ENCODE measurements at regions not wholly inside any gene's neighbourhood (a gene's known extent, or its start where the extent isn't known, plus 50 kb on each side); places are given as distances from the start of the nearest gene placed in this dataset.

DNA sequence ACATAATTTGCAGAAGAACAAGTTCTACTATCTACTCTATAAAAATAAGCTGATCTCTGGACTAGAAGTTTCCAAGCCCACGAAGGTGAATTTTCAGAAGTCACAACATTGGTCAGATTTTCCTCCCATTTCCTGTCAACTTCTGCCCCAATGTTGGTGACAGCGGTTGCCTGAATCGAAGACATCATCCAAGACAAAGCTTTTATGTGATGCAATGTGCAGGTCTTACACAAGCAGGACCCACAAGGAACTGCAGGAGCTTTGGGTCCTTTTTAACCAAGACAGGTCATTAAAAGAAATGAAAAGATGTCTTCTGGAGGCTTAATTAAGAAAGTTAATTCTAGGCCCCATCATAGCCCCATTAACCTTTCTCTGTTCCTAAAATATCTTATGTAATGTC lies 125.6 kb upstream of the BLID start:
- TF ChIP-seq EZH2phosphoT487 (IDR thresholded peaks at IDR 0.05; ENCODE audit: borderline replicate concordance) (no peak), CTCF (conservative IDR thresholded peaks at IDR 0.05; ENCODE audit: low read length) (no peak)
- no peaks in the 10 kb centered on the region for H3F3A ChIP-seq (ENCODE audit: low read depth)
- H3K36me3 ChIP-seq (ENCODE audit: insufficient read depth, low read length), result no peaks in the 10 kb centered on the region
- no peaks in the 10 kb centered on the region for H3K9me2 ChIP-seq (replicated peaks; ENCODE audit: low read depth, low read length)
- H3K27me3 ChIP-seq (ENCODE audit: insufficient read depth, low read length, poor library complexity, severe bottlenecking), result no peaks in the 10 kb centered on the region
- no peak overlapping the region for H3K4me3 ChIP-seq (ENCODE audit: low read length, poor library complexity, severe bottlenecking)
- no peak overlapping the region for H2AFZ ChIP-seq (ENCODE audit: low read length)
- H3K9me3 ChIP-seq (ENCODE audit: insufficient read depth, low read depth, low read length), result no peaks in the 10 kb centered on the region
- H3K9ac ChIP-seq (ENCODE audit: low read depth, low read length, poor library complexity, severe bottlenecking), result no peak overlapping the region
- no peaks in the 10 kb centered on the region for H3K79me2 ChIP-seq (ENCODE audit: insufficient read depth, low read length)
- no peaks in the 10 kb centered on the region for H4K20me1 ChIP-seq (ENCODE audit: insufficient read depth, low read length, poor library complexity, severe bottlenecking)
- H3K4me1 ChIP-seq (ENCODE audit: insufficient read depth, low read length, poor library complexity, severe bottlenecking), result no peaks in the 10 kb centered on the region
- no peak overlapping the region for H3K4me2 ChIP-seq (ENCODE audit: low read depth, low read length, poor library complexity, severe bottlenecking)

GRCh38 chr11:122240638-122241037 lies 124.6 kb upstream of the BLID start:
- Histone ChIP-seq H3K79me2 (ENCODE audit: insufficient read depth, low read length) (no peaks in the 10 kb centered on the region), H3K9me2 (replicated peaks; ENCODE audit: low read depth, low read length) (no peaks in the 10 kb centered on the region), H3K4me2 (ENCODE audit: low read depth, low read length, poor library complexity, severe bottlenecking) (no peak overlapping the region), H2AFZ (ENCODE audit: low read length) (no peak overlapping the region), H3K4me1 (ENCODE audit: insufficient read depth, low read length, poor library complexity, severe bottlenecking) (no peaks in the 10 kb centered on the region), H3K9me3 (ENCODE audit: insufficient read depth, low read depth, low read length) (no peaks in the 10 kb centered on the region), H3K27me3 (ENCODE audit: insufficient read depth, low read length, poor library complexity, severe bottlenecking) (no peaks in the 10 kb centered on the region), H3K9ac (ENCODE audit: low read depth, low read length, poor library complexity, severe bottlenecking) (no peak overlapping the region), H3F3A (ENCODE audit: low read depth) (no peaks in the 10 kb centered on the region), H3K4me3 (ENCODE audit: low read length, poor library complexity, severe bottlenecking) (no peak overlapping the region), H4K20me1 (ENCODE audit: insufficient read depth, low read length, poor library complexity, severe bottlenecking) (no peaks in the 10 kb centered on the region), H3K36me3 (ENCODE audit: insufficient read depth, low read length) (no peaks in the 10 kb centered on the region)
- TF ChIP-seq CTCF (conservative IDR thresholded peaks at IDR 0.05; ENCODE audit: low read length) (no peak), EZH2phosphoT487 (IDR thresholded peaks at IDR 0.05; ENCODE audit: borderline replicate concordance) (no peak)

DNA sequence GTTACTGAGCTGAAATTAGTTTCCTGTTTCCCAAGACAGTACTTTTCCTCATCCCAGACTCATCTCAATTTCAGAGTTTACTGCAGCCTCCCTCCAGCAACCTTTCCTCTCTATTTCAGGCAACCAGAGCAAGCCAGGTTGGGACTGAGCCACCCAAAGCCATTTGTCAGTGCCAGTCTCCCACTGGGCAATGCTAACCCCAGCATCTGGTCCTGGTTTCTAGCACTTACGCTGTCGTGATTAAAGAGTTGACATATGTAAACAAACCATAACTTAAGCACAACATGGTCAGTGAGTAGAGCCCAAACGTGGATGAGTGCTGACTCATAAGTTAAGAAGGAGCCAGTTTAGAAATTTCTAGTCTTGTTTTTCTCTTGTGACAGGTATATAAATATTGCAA lies 119.6 kb upstream of the BLID start:
- Histone ChIP-seq H3K9me3 (ENCODE audit: insufficient read depth, low read depth, low read length) (no peaks in the 10 kb centered on the region), H3K4me2 (ENCODE audit: low read depth, low read length, poor library complexity, severe bottlenecking) (no peak overlapping the region), H3K4me3 (ENCODE audit: low read length, poor library complexity, severe bottlenecking) (no peak overlapping the region), H3K36me3 (ENCODE audit: insufficient read depth, low read length) (no peaks in the 10 kb centered on the region), H3K9ac (ENCODE audit: low read depth, low read length, poor library complexity, severe bottlenecking) (no peak overlapping the region), H3K79me2 (ENCODE audit: insufficient read depth, low read length) (no peaks in the 10 kb centered on the region), H3F3A (ENCODE audit: low read depth) (no peaks in the 10 kb centered on the region), H3K27me3 (ENCODE audit: insufficient read depth, low read length, poor library complexity, severe bottlenecking) (no peaks in the 10 kb centered on the region), H2AFZ (ENCODE audit: low read length) (no peak overlapping the region), H4K20me1 (ENCODE audit: insufficient read depth, low read length, poor library complexity, severe bottlenecking) (no peaks in the 10 kb centered on the region), H3K4me1 (ENCODE audit: insufficient read depth, low read length, poor library complexity, severe bottlenecking) (no peaks in the 10 kb centered on the region), H3K9me2 (replicated peaks; ENCODE audit: low read depth, low read length) (no peaks in the 10 kb centered on the region)
- TF ChIP-seq CTCF (conservative IDR thresholded peaks at IDR 0.05; ENCODE audit: low read length) (no peak), EZH2phosphoT487 (IDR thresholded peaks at IDR 0.05; ENCODE audit: borderline replicate concordance) (no peak)

Measured in Loucy (cell line).